Chondrocyte (in vitro differentiated cells): ENCODE measurements at regions not wholly inside any gene's neighbourhood (a gene's known extent, or its start where the extent isn't known, plus 50 kb on each side); places are given as distances from the start of the nearest gene placed in this dataset.
"Not testable (repeated sequence)": the region's sequence is repeated elsewhere in the genome, so short reads cannot be mapped to it uniquely, and the experiment has no call there.

Source experiments
- DNase-seq: peaks from one replicate; pipeline ENCODE4 v3.0.0; 2021; ENCODE audit warnings: mixed read lengths, low spot score
- H3K27ac Mint-ChIP-seq: one replicate; pipeline ENCODE4 v1.8.0; 2021; ENCODE audit warnings: mild to moderate bottlenecking, moderate library complexity, mixed read lengths; ENCODE audit not compliant: unreplicated experiment
- H3K27me3 Mint-ChIP-seq: 2 replicates; pipeline ENCODE4 v1.8.0; 2021; ENCODE audit warnings: low read depth, mixed read lengths
- H3K36me3 Mint-ChIP-seq: 2 replicates; pipeline ENCODE4 v1.8.0; 2021; ENCODE audit warnings: low read depth, mixed read lengths
- H3K4me1 Mint-ChIP-seq: 2 replicates; pipeline ENCODE4 v1.8.0; 2021; ENCODE audit warnings: low read depth, mild to moderate bottlenecking, mixed read lengths
- H3K4me3 Mint-ChIP-seq: one replicate; pipeline ENCODE4 v1.8.0; 2021; ENCODE audit warnings: mild to moderate bottlenecking, moderate library complexity, mixed read lengths; ENCODE audit not compliant: unreplicated experiment
- H3K9me3 Mint-ChIP-seq: 2 replicates; pipeline ENCODE4 v1.8.0; 2021; ENCODE audit warnings: low read depth, mixed read lengths
- TF ChIP-seq, protein P1 (sequence below): fragments of 200-600 bp; sonication (generic); IDR thresholded peaks from 2 replicates; pipeline ENCODE4 v1.5.0; 2021; ENCODE audit warnings: antibody characterized with exemption, mild to moderate bottlenecking, moderate library complexity

DNA sequence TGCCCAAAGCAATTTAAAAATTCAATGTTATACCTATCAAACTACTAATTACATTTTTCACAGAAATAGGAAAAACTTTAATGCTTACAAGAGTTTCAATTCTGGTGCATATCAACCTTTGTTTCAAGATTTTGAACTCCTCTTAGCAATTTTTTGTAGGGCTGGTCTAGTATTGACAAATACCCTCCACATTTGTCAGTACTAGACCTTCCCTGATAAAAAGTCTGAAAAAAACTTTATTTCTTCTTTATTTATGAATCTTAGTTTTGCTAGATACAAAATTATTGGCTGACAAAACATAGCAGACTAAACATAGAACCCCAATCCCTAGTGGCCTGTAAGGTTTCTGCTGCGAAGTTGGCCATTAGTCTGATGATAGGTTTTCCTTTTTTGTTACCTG lies 1804.9 kb downstream of the EFNA5 start:
- Mint-ChIP-seq H3K4me3 (no peak overlapping the region), H3K9me3 (peaks cover 19% of the 10 kb centered on the region), H3K36me3 (peaks cover 6% of the 10 kb centered on the region), H3K4me1 (peaks cover 4% of the 10 kb centered on the region), H3K27me3 (no peaks in the 10 kb centered on the region), H3K27ac (no peak overlapping the region)
- DNase-seq = no peak
- TF ChIP-seq, protein P1, sequence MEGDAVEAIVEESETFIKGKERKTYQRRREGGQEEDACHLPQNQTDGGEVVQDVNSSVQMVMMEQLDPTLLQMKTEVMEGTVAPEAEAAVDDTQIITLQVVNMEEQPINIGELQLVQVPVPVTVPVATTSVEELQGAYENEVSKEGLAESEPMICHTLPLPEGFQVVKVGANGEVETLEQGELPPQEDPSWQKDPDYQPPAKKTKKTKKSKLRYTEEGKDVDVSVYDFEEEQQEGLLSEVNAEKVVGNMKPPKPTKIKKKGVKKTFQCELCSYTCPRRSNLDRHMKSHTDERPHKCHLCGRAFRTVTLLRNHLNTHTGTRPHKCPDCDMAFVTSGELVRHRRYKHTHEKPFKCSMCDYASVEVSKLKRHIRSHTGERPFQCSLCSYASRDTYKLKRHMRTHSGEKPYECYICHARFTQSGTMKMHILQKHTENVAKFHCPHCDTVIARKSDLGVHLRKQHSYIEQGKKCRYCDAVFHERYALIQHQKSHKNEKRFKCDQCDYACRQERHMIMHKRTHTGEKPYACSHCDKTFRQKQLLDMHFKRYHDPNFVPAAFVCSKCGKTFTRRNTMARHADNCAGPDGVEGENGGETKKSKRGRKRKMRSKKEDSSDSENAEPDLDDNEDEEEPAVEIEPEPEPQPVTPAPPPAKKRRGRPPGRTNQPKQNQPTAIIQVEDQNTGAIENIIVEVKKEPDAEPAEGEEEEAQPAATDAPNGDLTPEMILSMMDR = no peak

DNA sequence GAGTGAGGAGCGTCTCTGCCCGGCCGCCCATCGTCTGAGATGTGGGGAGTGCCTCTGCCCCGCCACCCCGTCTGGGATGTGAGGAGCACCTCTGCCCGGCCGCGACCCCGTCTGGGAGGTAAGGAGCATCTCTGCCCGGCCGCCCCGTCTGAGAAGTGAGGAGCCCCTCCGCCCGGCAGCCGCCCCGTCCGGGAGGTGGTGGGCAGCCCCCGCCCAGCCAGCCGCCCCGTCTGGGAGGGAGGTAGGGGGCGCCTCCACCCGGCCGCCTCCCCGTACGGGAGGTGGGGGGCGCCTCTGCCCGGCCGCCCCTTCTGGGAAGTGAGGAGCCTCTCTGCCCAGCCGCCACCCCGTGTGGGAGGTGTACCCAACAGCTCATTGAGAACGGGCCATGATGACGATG lies 1811.4 kb downstream of the EFNA5 start:
- not testable (repeated sequence) for H3K4me1 Mint-ChIP-seq, H3K27me3 Mint-ChIP-seq, H3K27ac Mint-ChIP-seq, DNase-seq, H3K4me3 Mint-ChIP-seq, H3K36me3 Mint-ChIP-seq, H3K9me3 Mint-ChIP-seq

DNA sequence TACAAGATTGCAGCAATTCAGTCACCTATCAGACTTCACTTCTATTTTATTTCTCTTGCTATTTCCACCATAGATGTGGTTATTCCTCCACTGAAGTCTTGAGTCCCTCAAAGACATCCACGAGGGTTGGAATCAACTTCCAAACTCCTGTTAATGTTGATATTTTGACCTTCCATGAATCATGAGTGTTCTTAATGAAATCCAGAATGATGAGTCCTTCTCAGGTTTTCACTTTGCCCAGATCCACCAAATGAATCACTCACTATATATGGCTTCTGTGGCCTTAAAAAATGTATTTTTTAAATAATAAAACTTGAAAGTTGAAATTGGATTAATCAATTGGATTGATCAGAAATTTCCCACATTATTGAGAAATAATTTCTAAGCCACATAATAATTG lies 1821.0 kb downstream of the EFNA5 start:
- Mint-ChIP-seq H3K27ac (no peak overlapping the region), H3K36me3 (no peaks in the 10 kb centered on the region), H3K9me3 (no peaks in the 10 kb centered on the region), H3K27me3 (no peaks in the 10 kb centered on the region), H3K4me3 (no peak overlapping the region), H3K4me1 (no peaks in the 10 kb centered on the region)
- DNase-seq = no peak
- TF ChIP-seq, protein P1 = no peak

DNA sequence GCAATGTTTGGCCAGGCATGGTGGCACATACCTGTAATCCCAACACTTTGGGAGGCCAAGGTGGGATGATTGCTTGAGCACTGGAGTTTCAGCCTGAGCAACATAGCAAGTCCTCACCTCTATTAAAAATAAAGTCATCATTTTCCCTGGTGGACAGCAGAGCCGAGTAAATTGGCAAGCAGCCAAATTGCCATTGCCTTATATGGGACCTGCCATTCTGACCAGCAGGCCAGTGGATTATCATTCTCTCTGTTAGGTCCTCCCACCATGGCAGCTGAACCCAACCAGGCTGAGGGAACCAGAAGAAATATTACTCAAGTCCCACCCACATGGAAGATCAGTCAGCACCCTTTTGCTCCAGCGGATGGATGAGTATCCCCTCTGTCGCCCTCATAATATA lies 1829.9 kb downstream of the EFNA5 start:
- TF ChIP-seq, protein P1 = no peak
- Mint-ChIP-seq H3K9me3 (peaks cover 2% of the 10 kb centered on the region), H3K4me3 (no peak overlapping the region), H3K36me3 (no peaks in the 10 kb centered on the region), H3K27ac (no peak overlapping the region), H3K4me1 (peaks cover 14% of the 10 kb centered on the region), H3K27me3 (no peaks in the 10 kb centered on the region)
- DNase-seq = no peak

DNA sequence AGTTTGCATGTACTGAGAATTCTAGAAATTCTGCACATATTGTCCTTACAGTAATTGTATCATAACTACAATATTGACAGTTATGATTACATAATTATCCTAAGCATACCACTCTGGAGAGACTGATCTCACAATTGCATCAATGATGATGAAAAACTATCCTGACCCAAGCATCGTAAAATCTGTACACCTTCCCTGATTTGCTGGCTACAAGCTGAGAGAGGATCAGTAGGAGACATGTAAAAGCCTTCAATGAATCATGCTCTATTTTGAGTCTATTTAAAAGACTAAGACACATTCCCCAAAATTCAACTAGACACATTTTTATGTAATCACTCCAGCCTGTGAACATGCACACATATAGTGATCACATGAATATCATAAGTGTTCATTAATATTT lies 1833.8 kb downstream of the EFNA5 start:
- peaks cover 2% of the 10 kb centered on the region for H3K9me3 Mint-ChIP-seq
- no peak for DNase-seq
- TF ChIP-seq, protein P1 = no peak
- H3K36me3 Mint-ChIP-seq = no peaks in the 10 kb centered on the region
- no peak overlapping the region for H3K4me3 Mint-ChIP-seq
- H3K4me1 Mint-ChIP-seq = peaks cover 15% of the 10 kb centered on the region
- peak overlapping the region; percentile 70 for H3K27ac Mint-ChIP-seq
- no peaks in the 10 kb centered on the region for H3K27me3 Mint-ChIP-seq

DNA sequence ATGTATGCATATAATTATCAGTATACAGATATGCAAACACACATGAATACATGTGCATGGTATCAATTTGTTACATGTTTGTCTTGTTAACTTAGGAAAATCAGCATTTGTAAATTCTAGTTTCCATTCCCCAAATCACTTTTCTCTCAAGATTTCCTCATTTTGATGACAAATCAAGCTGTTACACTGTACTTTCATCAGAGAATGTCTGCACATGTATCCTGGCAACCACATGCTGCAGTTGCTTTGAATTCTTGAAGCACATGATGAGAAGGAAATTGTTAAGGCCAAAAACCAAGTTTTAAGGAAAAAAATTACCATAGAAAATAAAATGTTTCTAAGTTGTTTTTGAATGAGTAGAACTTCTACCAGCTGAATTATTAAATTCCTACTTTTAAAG lies 1834.5 kb downstream of the EFNA5 start:
- peaks cover 15% of the 10 kb centered on the region for H3K4me1 Mint-ChIP-seq
- no peaks in the 10 kb centered on the region for H3K36me3 Mint-ChIP-seq
- DNase-seq = no peak
- H3K4me3 Mint-ChIP-seq = no peak overlapping the region
- H3K9me3 Mint-ChIP-seq = peaks cover 2% of the 10 kb centered on the region
- H3K27me3 Mint-ChIP-seq = no peaks in the 10 kb centered on the region
- TF ChIP-seq, protein P1 = no peak
- peak overlapping the region; percentile 70 for H3K27ac Mint-ChIP-seq
